ENCODE measurements at regions not wholly inside any gene's neighbourhood (a gene's known extent, or its start where the extent isn't known, plus 50 kb on each side); places are given as distances from the start of the nearest gene placed in this dataset.

DNA sequence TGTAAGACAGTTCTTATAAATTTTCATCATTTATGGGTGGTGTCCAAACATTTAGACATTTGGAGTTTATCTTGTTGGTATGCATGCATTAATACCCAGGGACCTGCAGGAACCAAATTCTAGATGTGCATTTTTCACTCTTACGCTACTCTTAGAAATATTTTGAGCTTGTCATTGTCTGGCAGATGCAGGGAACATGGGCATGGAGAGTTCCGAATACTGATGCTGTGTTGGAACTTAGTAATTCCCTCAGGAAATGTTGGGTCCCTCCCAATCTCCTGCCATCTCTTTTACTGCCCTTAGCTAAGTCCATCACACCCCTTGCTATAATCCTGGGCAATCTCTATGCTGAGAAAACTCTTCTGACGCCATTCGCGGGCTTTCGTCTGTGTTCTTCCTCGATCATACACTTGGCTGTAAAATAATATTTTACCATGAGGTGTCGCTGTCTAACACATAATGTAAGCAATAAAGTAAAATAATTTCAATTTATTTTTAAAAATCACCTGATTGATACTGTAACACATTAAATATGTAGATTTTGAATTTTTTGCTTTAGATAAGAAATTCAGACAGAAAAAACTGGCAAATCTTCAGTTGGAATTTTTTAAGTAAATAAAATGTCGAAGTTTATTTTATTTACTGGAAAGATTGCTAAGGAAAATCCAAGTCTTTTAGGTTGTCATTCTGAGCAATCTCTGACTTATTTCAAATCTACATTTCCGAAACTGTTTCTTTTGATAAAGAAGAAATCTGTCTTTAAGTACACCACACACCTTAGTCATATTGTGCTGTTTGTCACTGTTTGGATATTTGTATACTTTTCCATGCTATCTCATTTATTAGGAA is 304.1 kb upstream of the SSTR1 start:
- Histone ChIP-seq H3K9me3 (ENCODE audit: low read length) (no peaks in the 10 kb centered on the region), H4K20me1 (ENCODE audit: insufficient read depth) (no peaks in the 10 kb centered on the region), H3F3A (ENCODE audit: insufficient read depth, low read length, poor library complexity, severe bottlenecking) (no peaks in the 10 kb centered on the region), H3K9me2 (ENCODE audit: insufficient read depth, low read length) (no peaks in the 10 kb centered on the region), H3K27ac (ENCODE audit: low read length) (no peak overlapping the region), H3K4me3 (ENCODE audit: low read length) (no peak overlapping the region), H3K9ac (ENCODE audit: low read length) (no peak overlapping the region), H3K36me3 (ENCODE audit: insufficient read depth, low read length) (no peaks in the 10 kb centered on the region), H3K4me2 (ENCODE audit: low read length) (no peak overlapping the region), H2AFZ (ENCODE audit: low read depth, low read length) (no peak overlapping the region), H3K79me2 (replicated peaks; ENCODE audit: insufficient read depth, low read length) (no peaks in the 10 kb centered on the region), H3K27me3 (ENCODE audit: insufficient read depth, low read depth, low read length) (no peaks in the 10 kb centered on the region)
- TF ChIP-seq REST (IDR thresholded peaks at IDR 0.05; ENCODE audit: borderline replicate concordance) (no peak), EP300 (conservative IDR thresholded peaks at IDR 0.05; ENCODE audit: poor library complexity, severe bottlenecking) (no peak), MXI1 (conservative IDR thresholded peaks at IDR 0.05; ENCODE audit: poor library complexity, severe bottlenecking) (no peak), POLR2AphosphoS5 (IDR thresholded peaks at IDR 0.05) (no peak), EZH2 (IDR thresholded peaks at IDR 0.05; ENCODE audit: borderline replicate concordance, insufficient read depth, low read length, poor library complexity, severe bottlenecking) (no peak), TAF1 (IDR thresholded peaks at IDR 0.05; ENCODE audit: low read depth) (no peak), RAD21 (conservative IDR thresholded peaks at IDR 0.05) (peak; percentile 91), SMC3 (conservative IDR thresholded peaks at IDR 0.05; ENCODE audit: poor library complexity) (peak; percentile 95)
- TF ChIP-seq, protein P1, sequence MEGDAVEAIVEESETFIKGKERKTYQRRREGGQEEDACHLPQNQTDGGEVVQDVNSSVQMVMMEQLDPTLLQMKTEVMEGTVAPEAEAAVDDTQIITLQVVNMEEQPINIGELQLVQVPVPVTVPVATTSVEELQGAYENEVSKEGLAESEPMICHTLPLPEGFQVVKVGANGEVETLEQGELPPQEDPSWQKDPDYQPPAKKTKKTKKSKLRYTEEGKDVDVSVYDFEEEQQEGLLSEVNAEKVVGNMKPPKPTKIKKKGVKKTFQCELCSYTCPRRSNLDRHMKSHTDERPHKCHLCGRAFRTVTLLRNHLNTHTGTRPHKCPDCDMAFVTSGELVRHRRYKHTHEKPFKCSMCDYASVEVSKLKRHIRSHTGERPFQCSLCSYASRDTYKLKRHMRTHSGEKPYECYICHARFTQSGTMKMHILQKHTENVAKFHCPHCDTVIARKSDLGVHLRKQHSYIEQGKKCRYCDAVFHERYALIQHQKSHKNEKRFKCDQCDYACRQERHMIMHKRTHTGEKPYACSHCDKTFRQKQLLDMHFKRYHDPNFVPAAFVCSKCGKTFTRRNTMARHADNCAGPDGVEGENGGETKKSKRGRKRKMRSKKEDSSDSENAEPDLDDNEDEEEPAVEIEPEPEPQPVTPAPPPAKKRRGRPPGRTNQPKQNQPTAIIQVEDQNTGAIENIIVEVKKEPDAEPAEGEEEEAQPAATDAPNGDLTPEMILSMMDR (IDR thresholded peaks at IDR 0.05; ENCODE audit: poor library complexity, severe bottlenecking): peak; percentile 88

- Histone ChIP-seq H3K9me3 (ENCODE audit: low read length) (no peaks in the 10 kb centered on the region), H2AFZ (ENCODE audit: low read depth, low read length) (no peak overlapping the region), H3K9me2 (ENCODE audit: insufficient read depth, low read length) (no peaks in the 10 kb centered on the region), H3K27me3 (ENCODE audit: insufficient read depth, low read depth, low read length) (no peaks in the 10 kb centered on the region), H3K9ac (ENCODE audit: low read length) (no peak overlapping the region), H3K79me2 (replicated peaks; ENCODE audit: insufficient read depth, low read length) (no peaks in the 10 kb centered on the region), H3K4me3 (ENCODE audit: low read length) (no peak overlapping the region), H4K20me1 (ENCODE audit: insufficient read depth) (no peaks in the 10 kb centered on the region), H3K36me3 (ENCODE audit: insufficient read depth, low read length) (no peaks in the 10 kb centered on the region), H3F3A (ENCODE audit: insufficient read depth, low read length, poor library complexity, severe bottlenecking) (no peaks in the 10 kb centered on the region), H3K4me2 (ENCODE audit: low read length) (no peak overlapping the region), H3K27ac (ENCODE audit: low read length) (no peak overlapping the region)
- TF ChIP-seq TAF1 (IDR thresholded peaks at IDR 0.05; ENCODE audit: low read depth): no peak
- no peak for TF ChIP-seq MXI1 (conservative IDR thresholded peaks at IDR 0.05; ENCODE audit: poor library complexity, severe bottlenecking)
- TF ChIP-seq SMC3 (conservative IDR thresholded peaks at IDR 0.05; ENCODE audit: poor library complexity): no peak
- TF ChIP-seq EP300 (conservative IDR thresholded peaks at IDR 0.05; ENCODE audit: poor library complexity, severe bottlenecking): no peak
- TF ChIP-seq, protein P1 (IDR thresholded peaks at IDR 0.05; ENCODE audit: poor library complexity, severe bottlenecking): no peak
- TF ChIP-seq EZH2 (IDR thresholded peaks at IDR 0.05; ENCODE audit: borderline replicate concordance, insufficient read depth, low read length, poor library complexity, severe bottlenecking): no peak
- no peak for TF ChIP-seq REST (IDR thresholded peaks at IDR 0.05; ENCODE audit: borderline replicate concordance)
- TF ChIP-seq RAD21 (conservative IDR thresholded peaks at IDR 0.05): no peak
- TF ChIP-seq POLR2AphosphoS5 (IDR thresholded peaks at IDR 0.05): no peak
These were observed 283.1 kb upstream of the SSTR1 start for GRCh38 chr14:37924622-37925021.

Measured in neural cell (in vitro differentiated cells).